ENCODE measurements at regions not wholly inside any gene's neighbourhood (a gene's known extent, or its start where the extent isn't known, plus 50 kb on each side); places are given as distances from the start of the nearest gene placed in this dataset.

- no peak for DNase-seq (ENCODE audit: low spot score)
Measured at GRCh38 chr10:83935339-83935736, 204.0 kb upstream of the GHITM start.

DNA sequence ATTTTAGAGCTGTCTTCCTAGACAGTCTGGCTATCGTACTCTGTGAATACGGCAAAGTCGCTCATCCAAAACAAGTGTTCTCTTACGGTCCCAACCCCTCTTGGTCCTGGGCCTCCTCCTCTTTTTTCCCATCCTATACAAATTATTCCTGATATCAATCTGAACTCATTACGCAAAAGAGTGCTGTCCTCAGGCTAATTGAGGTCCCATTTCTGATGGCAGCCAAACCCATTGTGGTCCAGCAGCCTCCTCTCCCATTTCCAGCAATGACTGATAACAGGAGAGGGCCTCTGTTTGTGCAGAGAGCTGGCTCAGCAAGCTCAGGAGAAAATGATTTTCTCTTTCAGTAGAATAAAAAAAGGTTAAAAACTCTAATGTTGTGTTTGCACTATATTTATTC lies 203.4 kb upstream of the GHITM start:
- DNase-seq (ENCODE audit: low spot score) = no peak

DNA sequence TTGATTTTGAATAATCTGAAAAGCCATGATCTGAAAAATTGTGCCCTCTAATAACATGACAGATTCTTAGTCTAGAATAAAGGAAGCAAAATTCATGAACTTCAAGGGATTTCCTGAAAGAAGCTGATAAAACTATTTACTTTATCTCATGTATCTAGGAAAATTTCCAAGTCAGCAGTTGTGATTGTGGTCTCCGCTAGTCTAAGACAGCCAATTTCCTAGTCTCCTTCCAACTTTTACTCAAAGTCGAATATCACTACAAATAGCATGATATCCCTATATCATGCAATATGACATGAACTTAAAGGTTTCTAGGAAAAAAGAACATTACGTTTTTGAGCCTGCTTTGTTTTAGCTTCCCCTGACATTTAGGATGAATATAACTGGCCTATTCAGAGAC lies 202.1 kb upstream of the GHITM start:
- no peak for DNase-seq (ENCODE audit: low spot score)

DNA sequence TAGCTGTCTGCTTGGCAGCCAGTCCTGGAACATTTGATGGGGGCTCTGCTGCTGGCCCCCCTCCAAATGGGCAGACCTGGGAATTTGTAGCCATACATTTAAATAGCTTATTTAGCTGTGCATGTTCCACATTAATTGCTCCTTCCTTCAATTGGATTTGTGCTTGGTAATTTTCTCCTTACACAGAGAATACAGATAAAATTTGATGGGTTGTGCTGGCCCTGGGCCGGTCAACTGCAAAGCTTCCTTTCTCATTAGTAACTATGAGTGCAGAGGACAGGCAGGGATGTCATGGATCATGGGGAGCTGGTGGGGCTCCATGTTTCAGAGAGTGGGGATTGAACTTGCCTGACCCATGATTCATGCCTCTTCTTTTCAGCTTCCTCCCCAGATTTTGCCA lies 201.5 kb upstream of the GHITM start:
- DNase-seq (ENCODE audit: low spot score) = no peak

DNA sequence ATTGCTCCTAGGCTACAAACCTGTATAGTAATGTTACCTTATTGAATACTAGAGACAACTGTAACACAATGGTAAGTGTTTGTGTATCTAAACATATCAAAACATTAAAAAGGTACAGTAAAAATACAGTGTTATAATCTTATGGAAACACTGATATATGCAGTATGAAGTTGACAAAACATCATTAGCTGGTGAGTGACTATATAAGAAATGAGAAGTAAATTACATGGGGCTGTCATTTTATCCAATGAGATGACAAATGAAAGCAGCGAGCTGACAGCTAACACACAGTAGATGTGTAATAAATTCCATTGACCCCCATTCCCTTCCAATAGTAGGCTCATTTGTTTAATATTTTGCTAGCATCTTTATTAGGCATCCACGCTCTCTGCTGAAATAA lies 198.1 kb upstream of the GHITM start:
- DNase-seq (ENCODE audit: low spot score) = no peak

GRCh38 chr10:83942410-83942809 lies 196.9 kb upstream of the GHITM start:
- no peak for DNase-seq (ENCODE audit: low spot score)

GRCh38 chr10:83943049-83943448 lies 196.3 kb upstream of the GHITM start:
- DNase-seq (ENCODE audit: low spot score) = no peak

DNA sequence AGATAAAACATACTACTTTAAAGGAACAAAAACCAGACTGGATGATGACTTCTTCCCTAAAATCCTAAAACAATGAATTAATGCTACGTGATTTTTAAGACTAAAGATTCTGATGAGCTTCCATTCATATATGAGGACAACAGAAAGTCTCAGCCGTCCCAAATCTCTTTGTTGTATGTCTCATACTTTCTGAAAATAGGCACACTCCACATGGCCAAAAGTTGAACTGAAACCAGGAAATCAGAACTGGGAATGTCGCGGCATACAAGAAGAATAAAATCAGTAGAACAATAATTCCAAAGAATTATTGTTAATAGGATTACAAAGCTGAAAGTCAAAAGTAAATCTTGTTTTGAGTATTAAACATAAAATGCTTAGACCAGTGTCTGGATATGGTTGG lies 195.4 kb upstream of the GHITM start:
- DNase-seq (ENCODE audit: low spot score) = no peak

DNA sequence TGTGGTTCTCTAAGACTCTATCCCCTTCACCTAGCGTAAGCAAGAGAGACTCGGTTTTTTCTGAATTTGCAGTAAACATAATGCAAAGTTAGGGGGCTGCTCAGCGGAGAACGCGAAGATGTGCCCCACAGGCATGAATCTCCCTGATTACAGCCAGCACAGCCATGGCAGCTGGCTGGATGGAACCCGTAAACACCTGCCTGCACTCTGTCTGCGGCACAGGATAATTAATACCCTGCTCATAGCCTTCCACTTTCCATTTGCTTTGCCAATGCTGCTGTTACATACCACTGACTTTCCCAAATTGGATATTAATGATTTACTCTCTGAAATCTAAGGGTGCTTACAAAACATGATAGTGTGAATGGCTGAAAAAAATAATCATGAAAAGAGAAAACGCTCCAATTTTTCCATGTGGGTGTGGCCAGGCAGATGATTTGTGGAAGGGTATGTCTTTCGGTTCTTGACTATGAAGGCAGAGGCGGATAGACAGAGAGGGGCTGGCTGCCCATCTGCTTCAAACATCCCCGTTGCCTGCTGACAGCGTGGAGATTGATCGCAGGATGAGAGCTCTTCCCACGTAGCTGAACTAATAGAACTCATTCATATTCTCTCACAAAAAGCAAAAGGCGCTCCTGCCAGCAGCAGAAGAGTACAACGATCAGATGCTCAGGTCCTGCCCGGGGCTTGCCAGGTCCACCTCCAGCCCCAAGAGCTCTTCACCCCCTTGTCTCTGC lies 193.2 kb upstream of the GHITM start:
- DNase-seq (ENCODE audit: low spot score) = no peak

GRCh38 chr10:83952314-83952713 lies 187.0 kb upstream of the GHITM start:
- no peak for DNase-seq (ENCODE audit: low spot score)

DNA sequence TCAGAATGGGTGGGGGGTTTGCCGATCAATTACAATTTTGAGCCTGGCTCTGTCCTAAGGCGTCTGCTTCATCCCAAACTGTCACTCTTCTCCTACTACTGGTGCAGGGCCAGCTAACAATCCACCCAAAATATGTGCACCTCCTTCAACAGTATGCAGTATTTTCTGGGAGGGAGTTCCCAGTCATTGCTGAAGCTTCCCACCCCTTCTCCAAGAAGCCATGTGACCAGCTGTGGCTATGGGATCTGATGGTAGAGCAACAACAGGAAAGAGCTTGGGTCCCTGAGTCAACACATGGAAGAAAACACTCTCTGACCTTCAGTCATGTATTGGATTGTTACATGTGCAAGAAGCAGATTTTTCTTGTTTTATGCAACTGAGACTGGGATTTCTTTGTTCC lies 185.7 kb upstream of the GHITM start:
- DNase-seq (ENCODE audit: low spot score) = no peak

GRCh38 chr10:83954193-83954799 lies 185.0 kb upstream of the GHITM start:
- no peak for DNase-seq (ENCODE audit: low spot score)

GRCh38 chr10:83955406-83955805 lies 183.9 kb upstream of the GHITM start:
- no peak for DNase-seq (ENCODE audit: low spot score)

DNA sequence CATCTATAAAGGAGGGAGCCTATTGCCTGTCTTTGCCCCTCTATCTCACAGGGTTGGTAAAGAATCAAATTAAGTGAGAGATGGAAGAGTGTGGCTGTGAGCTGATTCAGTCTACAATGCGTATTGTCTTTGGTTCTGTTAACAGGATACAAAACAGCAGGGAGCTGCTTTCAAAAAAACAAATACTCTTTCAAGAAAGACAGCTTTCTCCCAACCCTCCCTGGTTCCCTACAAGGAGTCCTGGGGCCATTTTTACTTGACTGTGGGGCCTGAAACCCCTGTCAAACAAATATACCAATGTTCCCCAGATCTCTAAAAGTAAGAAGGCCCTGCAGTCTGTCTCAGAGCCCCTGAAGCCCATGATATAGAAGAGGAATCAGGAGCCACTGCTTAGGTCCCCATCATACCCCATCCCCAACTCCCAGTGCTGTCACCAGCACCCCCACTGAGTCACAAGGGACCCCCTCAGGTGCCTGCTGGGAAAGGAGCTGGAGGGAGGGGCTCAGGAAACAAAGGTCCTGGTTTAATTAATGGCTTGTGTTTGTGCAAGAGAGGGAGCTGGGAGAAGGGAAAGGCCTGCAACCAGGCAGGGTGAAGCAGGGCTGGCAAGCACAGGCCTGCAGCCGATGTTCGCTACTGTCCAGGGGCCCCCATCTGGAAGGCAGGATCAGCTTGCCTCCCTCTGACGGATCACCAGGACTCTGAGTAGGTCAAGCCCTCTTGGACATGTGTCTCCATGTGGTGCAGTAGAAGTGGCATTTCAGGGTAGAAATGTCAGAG lies 182.0 kb upstream of the GHITM start:
- DNase-seq (ENCODE audit: low spot score) = no peak

DNA sequence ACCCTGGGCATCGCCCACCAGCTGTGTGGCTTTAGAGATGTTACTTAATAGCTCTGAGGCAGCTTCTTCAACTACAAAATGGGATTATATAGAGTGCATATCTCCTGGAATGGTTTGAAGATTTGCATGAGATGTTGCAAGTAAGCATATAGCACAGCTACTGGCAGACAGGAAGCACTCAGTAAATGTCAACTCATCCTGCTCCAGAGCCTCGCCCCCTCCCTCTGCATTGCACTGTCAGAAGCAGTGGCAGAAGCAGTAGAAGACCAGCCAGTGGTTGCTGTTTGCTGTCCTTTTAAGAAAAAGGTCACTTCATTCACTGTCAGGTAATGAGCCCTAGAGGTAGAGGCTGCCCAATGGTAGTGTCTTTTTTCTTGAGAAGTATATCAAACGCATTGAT lies 180.0 kb upstream of the GHITM start:
- DNase-seq (ENCODE audit: low spot score) = no peak

GRCh38 chr10:83960125-83960524 lies 179.2 kb upstream of the GHITM start:
- DNase-seq (ENCODE audit: low spot score) = no peak

DNA sequence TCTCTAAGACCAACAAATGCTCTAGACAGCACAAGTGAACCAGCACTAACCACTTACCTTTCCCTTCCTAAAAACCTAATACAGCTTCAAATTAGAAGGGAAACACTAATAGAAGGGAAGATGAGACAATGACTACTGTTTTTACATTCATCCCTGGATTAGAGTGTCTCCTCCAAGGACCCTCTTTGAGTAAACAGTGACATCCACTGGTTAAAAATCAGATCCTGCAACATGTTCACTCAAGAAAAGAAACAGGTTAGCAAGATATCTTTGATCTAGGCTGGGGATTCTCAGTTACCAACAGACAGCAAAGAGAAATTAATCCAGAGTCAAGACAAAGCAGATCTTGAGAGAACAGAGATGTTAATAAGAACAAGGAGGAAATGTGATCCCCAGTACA lies 177.7 kb upstream of the GHITM start:
- DNase-seq (ENCODE audit: low spot score) = no peak

DNA sequence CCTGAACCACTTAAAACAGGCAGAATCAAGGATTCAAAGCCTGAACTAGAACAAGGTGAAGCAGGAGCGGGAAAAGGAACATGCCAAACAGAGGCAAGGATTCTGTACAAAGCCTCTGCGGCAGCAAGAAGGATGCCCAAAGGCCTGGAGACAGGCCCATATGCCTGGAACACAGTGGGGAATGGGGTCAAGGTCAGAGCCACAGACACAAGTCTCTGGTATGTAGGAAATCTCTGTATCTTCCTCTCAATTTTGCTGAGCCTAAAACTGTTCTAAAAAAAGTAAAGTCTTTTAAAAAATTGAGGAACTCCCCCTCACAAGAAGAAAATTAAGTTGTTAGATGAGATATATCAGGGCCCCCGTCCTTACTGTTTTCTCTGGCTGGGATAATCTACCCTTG lies 175.9 kb upstream of the GHITM start:
- no peak for DNase-seq (ENCODE audit: low spot score)

DNA sequence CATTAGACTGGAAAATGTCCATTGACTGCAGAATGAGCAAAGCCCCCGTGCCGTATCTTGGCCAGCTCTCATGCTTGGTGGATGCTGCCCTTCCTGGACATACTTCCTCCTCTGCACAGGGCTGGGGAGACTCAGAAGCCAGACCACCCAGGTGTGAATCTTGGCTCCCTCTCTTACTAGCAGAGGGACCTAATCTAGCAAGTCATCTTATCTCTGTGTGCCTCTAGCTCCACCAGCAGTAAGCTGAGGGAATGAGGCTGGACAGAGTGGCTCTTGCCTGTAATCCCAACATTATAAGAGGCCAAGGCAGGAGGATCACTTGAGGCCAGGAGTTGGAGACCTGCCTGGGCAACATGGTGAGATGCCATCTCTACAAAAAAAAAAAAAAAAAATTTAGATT lies 173.8 kb upstream of the GHITM start:
- no peak for DNase-seq (ENCODE audit: low spot score)

DNA sequence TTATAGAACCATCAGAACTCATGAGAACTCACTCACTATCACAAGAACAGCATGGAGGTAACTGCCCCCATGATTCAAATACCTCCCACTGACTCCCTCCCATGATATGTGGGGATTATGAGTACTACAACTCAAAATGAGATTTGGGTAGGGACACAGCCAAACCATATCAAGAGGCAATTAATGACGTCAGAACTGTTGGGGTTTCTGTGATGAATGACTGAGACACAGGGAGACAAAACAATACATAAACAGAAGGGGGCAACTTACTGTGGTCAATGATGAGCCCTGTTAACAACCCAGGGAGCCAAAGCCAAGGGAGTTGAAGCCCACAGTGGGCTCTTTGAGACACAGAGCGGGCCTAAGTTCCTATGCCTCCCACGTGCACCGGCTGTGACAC lies 171.3 kb upstream of the GHITM start:
- DNase-seq (ENCODE audit: low spot score) = no peak

DNA sequence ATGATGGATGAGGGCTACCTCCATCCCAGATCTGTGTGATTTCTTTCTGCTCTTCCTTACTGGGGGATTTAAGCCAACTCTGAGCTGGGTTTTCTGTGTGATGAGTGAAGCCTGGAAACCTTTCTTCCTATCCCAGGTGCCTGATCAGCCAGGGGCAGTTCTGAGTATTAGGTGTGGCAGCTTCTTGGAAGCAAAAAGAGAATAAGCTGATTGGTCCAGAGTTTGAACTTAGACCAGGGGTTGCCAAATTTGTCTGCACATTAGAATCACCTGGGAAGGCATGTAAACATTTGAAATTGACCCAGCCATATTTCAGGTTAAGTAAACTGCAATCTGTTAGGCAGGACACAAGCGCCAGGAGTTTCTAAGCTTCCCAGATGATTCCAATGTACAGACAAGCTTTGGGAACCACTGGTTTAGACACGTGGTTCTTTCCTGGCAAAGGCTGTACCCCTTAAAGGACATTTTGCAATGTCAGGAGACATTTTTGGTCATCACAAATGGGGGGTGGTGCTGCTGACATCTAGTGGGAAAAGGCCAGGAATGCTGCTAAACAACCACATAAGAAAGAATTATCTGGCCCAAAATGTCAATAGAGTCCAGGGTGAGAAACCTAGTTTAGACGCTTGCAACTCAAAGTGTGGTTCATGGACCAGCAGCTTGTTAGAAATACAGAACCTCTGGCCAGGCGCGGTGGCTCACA lies 160.5 kb upstream of the GHITM start:
- DNase-seq (ENCODE audit: low spot score) = no peak

DNA sequence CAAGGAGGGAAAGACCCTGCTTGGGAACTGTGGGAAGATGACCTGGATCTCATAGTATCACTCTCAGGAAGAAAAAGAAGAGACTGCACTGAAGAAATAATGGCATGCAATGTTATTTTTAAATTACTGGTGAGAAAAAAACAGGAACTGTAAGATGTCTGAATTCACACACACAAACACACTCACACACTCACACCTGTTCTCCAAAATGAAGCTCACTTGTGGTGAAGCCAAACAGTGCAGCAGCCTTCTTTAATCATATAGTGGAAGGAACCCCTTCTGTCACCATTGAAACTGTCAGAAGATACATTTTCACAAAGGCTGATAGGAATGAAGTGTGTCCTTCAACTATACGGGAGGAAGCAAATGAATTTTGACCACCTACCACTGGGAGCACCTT lies 156.5 kb upstream of the GHITM start:
- no peak for DNase-seq (ENCODE audit: low spot score)

All from CD4-positive, alpha-beta T cell treated with Interleukin-2 at 100 ng/mL for 4 hours (primary cell).